ENCODE measurements at regions not wholly inside any gene's neighbourhood (a gene's known extent, or its start where the extent isn't known, plus 50 kb on each side); places are given as distances from the start of the nearest gene placed in this dataset.

DNA sequence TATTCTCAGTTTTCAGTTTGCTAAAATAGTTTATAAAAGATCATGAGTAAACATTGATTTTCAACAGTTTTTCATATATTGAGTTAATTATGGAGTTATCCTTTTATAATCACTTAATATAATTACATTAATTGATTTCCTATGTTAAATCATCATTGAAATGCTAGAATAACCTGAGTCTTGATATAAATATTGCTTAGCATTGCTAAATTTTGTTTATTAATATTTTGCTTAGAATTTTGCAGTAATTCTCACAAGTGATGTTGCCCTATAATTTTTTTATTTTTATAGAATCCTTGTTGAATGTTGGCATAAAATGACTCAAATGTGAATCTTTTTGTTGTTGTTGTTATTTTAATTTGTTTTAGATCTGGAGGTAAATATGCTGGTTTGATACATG lies 654.2 kb downstream of the OTOL1 start:
- H3K27me3 Mint-ChIP-seq (ENCODE audit: low read depth): no peaks in the 10 kb centered on the region

DNA sequence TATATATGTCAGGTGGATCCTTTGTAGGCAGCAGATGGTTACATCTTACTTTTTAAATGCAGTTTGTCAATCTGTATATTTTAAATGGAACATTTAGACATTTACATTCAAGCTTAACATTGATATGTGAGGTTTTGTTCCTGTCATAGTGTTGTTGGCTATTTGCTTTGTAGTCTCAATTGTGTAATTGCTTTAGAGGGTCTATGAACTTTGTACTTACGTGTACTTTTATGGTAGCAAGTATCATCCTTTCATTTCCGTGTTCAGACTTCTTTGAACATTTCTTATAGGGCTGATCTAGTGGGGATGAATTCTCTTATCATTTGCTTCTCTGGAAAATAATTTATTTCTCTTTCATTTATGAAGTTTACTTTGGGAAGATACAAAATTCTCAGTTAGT lies 656.0 kb downstream of the OTOL1 start:
- H3K36me3 Mint-ChIP-seq (ENCODE audit: low read depth): no peaks in the 10 kb centered on the region
- H3K9me3 Mint-ChIP-seq: peaks cover 2% of the 10 kb centered on the region
- no peaks in the 10 kb centered on the region for H3K4me1 Mint-ChIP-seq
- TF ChIP-seq, protein P1, sequence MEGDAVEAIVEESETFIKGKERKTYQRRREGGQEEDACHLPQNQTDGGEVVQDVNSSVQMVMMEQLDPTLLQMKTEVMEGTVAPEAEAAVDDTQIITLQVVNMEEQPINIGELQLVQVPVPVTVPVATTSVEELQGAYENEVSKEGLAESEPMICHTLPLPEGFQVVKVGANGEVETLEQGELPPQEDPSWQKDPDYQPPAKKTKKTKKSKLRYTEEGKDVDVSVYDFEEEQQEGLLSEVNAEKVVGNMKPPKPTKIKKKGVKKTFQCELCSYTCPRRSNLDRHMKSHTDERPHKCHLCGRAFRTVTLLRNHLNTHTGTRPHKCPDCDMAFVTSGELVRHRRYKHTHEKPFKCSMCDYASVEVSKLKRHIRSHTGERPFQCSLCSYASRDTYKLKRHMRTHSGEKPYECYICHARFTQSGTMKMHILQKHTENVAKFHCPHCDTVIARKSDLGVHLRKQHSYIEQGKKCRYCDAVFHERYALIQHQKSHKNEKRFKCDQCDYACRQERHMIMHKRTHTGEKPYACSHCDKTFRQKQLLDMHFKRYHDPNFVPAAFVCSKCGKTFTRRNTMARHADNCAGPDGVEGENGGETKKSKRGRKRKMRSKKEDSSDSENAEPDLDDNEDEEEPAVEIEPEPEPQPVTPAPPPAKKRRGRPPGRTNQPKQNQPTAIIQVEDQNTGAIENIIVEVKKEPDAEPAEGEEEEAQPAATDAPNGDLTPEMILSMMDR (IDR thresholded peaks at IDR 0.05; ENCODE audit: unreplicated experiment in 3 of 3): no peak
- H3K4me3 Mint-ChIP-seq: no peak overlapping the region
- no peaks in the 10 kb centered on the region for H3K27me3 Mint-ChIP-seq (ENCODE audit: low read depth)
- H3K27ac Mint-ChIP-seq: no peak overlapping the region

More for the DNA sequence above, 654.2 kb downstream of the OTOL1 start:
- TF ChIP-seq, protein P1 (IDR thresholded peaks at IDR 0.05; ENCODE audit: unreplicated experiment in 3 of 3): no peak
- H3K36me3 Mint-ChIP-seq (ENCODE audit: low read depth): no peaks in the 10 kb centered on the region
- no peaks in the 10 kb centered on the region for H3K4me1 Mint-ChIP-seq
- H3K4me3 Mint-ChIP-seq: no peak overlapping the region
- H3K9me3 Mint-ChIP-seq: no peaks in the 10 kb centered on the region
- H3K27ac Mint-ChIP-seq: no peak overlapping the region

DNA sequence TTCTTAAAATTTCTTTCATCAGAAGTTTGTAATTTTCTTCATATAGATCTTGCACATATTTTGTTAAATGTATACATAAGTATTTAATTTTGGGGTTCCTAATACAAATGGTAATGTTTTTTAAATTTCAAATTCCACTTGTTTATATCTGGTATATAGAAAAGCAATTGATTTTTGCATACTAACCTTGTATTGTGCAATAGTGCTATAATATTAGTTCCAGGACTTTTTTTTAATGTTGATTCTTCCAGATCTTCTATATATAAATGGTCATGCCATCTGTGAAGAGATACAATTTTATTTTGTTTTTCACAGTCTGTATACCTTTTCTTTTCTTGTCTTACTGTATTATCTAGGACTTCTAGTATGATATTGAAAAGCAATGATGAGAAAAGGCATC lies 665.0 kb downstream of the OTOL1 start:
- Mint-ChIP-seq H3K4me1 (no peaks in the 10 kb centered on the region), H3K9me3 (peaks cover 4% of the 10 kb centered on the region), H3K36me3 (ENCODE audit: low read depth) (no peaks in the 10 kb centered on the region), H3K27ac (no peak overlapping the region), H3K27me3 (ENCODE audit: low read depth) (no peaks in the 10 kb centered on the region), H3K4me3 (no peak overlapping the region)
- TF ChIP-seq, protein P1 (IDR thresholded peaks at IDR 0.05; ENCODE audit: unreplicated experiment in 3 of 3): no peak

DNA sequence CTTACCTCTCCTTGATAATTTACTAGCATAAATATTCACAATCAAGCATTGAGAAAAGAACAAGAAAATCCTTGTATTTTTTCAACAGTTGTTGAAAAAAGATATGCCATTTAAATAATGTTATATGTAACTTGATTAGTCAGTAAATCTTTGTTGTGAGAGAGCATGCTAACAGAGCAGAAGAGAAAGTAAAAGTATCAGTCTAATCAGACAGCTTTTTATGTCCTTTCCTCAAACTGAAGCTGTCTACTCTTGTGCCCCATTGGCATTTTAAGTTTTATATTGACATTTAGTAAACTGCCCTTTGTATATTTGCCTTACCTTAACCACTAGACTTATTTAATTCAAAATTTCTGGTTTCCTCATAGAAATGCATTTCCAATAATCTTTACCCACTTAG lies 668.7 kb downstream of the OTOL1 start:
- TF ChIP-seq, protein P1 (IDR thresholded peaks at IDR 0.05; ENCODE audit: unreplicated experiment in 3 of 3): no peak
- no peaks in the 10 kb centered on the region for H3K4me1 Mint-ChIP-seq
- H3K9me3 Mint-ChIP-seq: no peaks in the 10 kb centered on the region
- no peaks in the 10 kb centered on the region for H3K36me3 Mint-ChIP-seq (ENCODE audit: low read depth)
- H3K4me3 Mint-ChIP-seq: no peak overlapping the region
- no peaks in the 10 kb centered on the region for H3K27me3 Mint-ChIP-seq (ENCODE audit: low read depth)
- no peak overlapping the region for H3K27ac Mint-ChIP-seq

DNA sequence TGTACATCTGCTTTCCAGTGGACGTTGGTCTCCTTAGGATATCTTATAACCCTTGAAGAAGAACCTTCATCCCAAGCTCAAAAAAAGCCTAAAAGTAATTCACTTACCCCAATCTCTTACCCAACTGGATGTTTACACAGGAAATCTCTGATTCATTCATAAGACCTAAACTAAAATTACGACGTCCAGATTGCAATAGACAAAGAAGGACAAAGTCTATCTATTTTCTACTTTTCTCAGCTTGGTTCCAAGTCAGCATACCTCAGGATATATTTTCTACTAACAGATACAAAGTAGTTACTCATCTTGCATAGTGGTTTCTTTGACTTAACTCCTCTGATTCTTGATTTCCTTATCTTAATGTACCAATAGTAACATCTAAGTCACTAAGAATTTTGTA lies 669.9 kb downstream of the OTOL1 start:
- H3K27ac Mint-ChIP-seq: no peak overlapping the region
- no peaks in the 10 kb centered on the region for H3K27me3 Mint-ChIP-seq (ENCODE audit: low read depth)
- no peak overlapping the region for H3K4me3 Mint-ChIP-seq
- no peaks in the 10 kb centered on the region for H3K9me3 Mint-ChIP-seq
- H3K36me3 Mint-ChIP-seq (ENCODE audit: low read depth): no peaks in the 10 kb centered on the region
- TF ChIP-seq, protein P1 (IDR thresholded peaks at IDR 0.05; ENCODE audit: unreplicated experiment in 3 of 3): no peak
- H3K4me1 Mint-ChIP-seq: no peaks in the 10 kb centered on the region

DNA sequence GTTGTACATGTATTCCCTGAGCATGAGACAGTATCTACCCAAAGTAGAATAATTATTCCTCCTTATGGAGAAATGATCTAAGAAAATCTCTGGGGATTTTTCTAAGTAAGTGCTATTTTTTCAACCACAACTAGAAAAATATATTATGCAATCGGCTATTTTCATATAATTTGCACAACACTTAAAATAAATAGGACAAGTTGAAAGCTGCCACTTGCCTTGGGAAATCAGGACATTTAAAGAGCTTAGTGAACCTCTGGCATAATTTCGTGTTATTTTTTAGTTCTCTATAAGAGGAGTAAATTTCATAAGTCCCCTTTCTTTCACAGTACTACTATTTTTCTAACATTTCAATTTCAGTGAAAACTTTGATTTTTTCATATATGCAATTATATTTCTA lies 672.1 kb downstream of the OTOL1 start:
- H3K4me1 Mint-ChIP-seq: no peaks in the 10 kb centered on the region
- TF ChIP-seq, protein P1 (IDR thresholded peaks at IDR 0.05; ENCODE audit: unreplicated experiment in 3 of 3): no peak
- H3K36me3 Mint-ChIP-seq (ENCODE audit: low read depth): no peaks in the 10 kb centered on the region
- no peak overlapping the region for H3K27ac Mint-ChIP-seq
- H3K4me3 Mint-ChIP-seq: no peak overlapping the region
- peaks cover 16% of the 10 kb centered on the region for H3K9me3 Mint-ChIP-seq
- H3K27me3 Mint-ChIP-seq (ENCODE audit: low read depth): no peaks in the 10 kb centered on the region

Data from nephron (organoid).